Endodermal cell (in vitro differentiated cells): ENCODE measurements at regions not wholly inside any gene's neighbourhood (a gene's known extent, or its start where the extent isn't known, plus 50 kb on each side); places are given as distances from the start of the nearest gene placed in this dataset.

Experiments
- DNase-seq: peaks from one replicate; pipeline ENCODE4 v3.0.0-alpha.2; 2017
- H3K27ac ChIP-seq: 2 replicates; pipeline ENCODE4 v1.5.1; 2013; ENCODE audit warnings: mild to moderate bottlenecking, low read depth, low read length, moderate library complexity
- H3K27me3 ChIP-seq: 2 replicates; pipeline ENCODE4 v1.6.1; 2013; ENCODE audit warnings: mild to moderate bottlenecking, low read length, moderate library complexity; ENCODE audit not compliant: insufficient read depth, control insufficient read depth, poor library complexity, severe bottlenecking
- H3K36me3 ChIP-seq: 2 replicates; pipeline ENCODE4 v1.7.0; 2013; ENCODE audit warnings: mild to moderate bottlenecking, low read length, moderate library complexity; ENCODE audit not compliant: control insufficient read depth, insufficient read depth
- H3K4me1 ChIP-seq: one replicate; pipeline ENCODE4 v1.7.0; 2013; ENCODE audit warnings: low read length; ENCODE audit not compliant: control insufficient read depth, insufficient read depth
- H3K4me3 ChIP-seq: 2 replicates; pipeline ENCODE4 v1.5.1; 2013; ENCODE audit warnings: mild to moderate bottlenecking, low read length, moderate library complexity
- H3K9ac ChIP-seq: 2 replicates; pipeline ENCODE4 v1.6.1; 2013; ENCODE audit warnings: mild to moderate bottlenecking, low read length, moderate library complexity; ENCODE audit not compliant: poor library complexity, severe bottlenecking; ENCODE audit errors: extremely low read depth
- H3K9me3 ChIP-seq: 2 replicates; pipeline ENCODE4 v1.6.1; 2013; ENCODE audit warnings: mild to moderate bottlenecking, low read length, moderate library complexity; ENCODE audit not compliant: control insufficient read depth
- H3K27ac Mint-ChIP-seq: 2 replicates; pipeline ENCODE4 v1.8.0; 2020; ENCODE audit warnings: mixed read lengths
- H3K27me3 Mint-ChIP-seq: 2 replicates; pipeline ENCODE4 v1.8.0; 2021; ENCODE audit warnings: mild to moderate bottlenecking, mixed read lengths; ENCODE audit not compliant: insufficient read depth
- H3K36me3 Mint-ChIP-seq: 2 replicates; pipeline ENCODE4 v1.8.0; 2020; ENCODE audit warnings: low read depth, mixed read lengths
- H3K4me1 Mint-ChIP-seq: 2 replicates; pipeline ENCODE4 v1.8.0; 2020; ENCODE audit warnings: mixed read lengths
- H3K4me3 Mint-ChIP-seq: 2 replicates; pipeline ENCODE4 v1.8.0; 2020; ENCODE audit warnings: mild to moderate bottlenecking, moderate library complexity, mixed read lengths
- H3K9me3 Mint-ChIP-seq: 2 replicates; pipeline ENCODE4 v1.8.0; 2020; ENCODE audit warnings: mild to moderate bottlenecking, mixed read lengths
- WGBS, 2 experiments: methylation state at CpG; one replicate each; pipeline versions ENCODE4 v1.1.5 to v1.1.7; 2013; ENCODE audit warnings: missing lambda C conversion rate in 2 of 2, mixed read lengths in 1 of 2; ENCODE audit not compliant: insufficient coverage in 1 of 2, insufficient read length in 1 of 2; 5-methylcytosine and 5-hydroxymethylcytosine counted together
- TF ChIP-seq, protein P1 (sequence below): fragments of 200-600 bp; sonication (generic); conservative IDR thresholded peaks from 2 replicates; pipeline ENCODE4 v1.5.0; 2021; ENCODE audit warnings: antibody characterized with exemption, mild to moderate bottlenecking

DNA sequence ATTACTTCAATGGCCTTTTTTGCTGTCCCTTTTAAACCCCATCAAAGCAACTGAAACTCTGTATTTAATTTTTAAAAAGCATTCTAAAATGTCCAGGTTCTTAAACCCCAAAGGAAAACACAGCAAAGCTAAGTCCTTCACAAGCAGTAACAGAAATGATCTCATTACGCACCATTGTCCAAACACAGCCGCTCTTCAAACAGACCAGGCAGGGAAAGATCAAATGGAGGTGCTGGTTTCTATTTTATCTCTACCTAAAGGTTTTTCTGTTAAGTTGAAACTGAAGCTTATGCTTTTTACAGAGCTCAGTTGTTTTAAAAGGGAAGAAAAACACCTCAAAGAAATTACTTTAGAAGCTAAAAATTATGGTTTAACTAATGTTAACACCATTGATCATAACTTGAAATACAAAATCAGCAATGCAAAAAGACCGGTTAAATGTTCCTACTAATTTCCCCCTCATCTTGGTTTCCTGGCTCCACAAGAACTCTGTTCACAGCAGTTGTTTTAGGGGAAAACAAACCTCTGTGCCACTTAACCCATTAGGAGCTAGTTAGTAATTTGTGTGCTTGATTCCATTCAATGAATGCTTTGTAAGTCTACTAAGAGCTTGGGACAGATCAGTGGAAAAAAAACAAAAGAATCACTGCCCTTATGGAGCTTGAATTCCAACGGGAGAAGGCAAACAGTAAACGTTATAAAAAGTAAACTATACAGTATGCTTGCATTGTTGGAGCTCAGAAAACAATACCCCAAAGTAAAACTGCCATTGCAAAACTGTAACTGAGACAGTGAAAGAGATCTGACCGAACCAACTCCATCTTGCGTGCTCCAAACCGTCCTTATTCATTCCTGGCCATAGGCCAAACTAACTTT lies 87.4 kb downstream of the CD24 start:
- no peaks in the 10 kb centered on the region for H3K27me3 Mint-ChIP-seq
- Histone ChIP-seq H3K4me1 (peaks cover 13% of the 10 kb centered on the region), H3K9ac (peak overlapping the region; percentile 6), H3K27me3 (no peaks in the 10 kb centered on the region), H3K27ac (no peak overlapping the region), H3K4me3 (peak overlapping the region; percentile 8), H3K9me3 (no peaks in the 10 kb centered on the region), H3K36me3 (no peaks in the 10 kb centered on the region)
- no peaks in the 10 kb centered on the region for H3K9me3 Mint-ChIP-seq
- peak overlapping the region; percentile 26 for H3K4me3 Mint-ChIP-seq
- TF ChIP-seq, protein P1, sequence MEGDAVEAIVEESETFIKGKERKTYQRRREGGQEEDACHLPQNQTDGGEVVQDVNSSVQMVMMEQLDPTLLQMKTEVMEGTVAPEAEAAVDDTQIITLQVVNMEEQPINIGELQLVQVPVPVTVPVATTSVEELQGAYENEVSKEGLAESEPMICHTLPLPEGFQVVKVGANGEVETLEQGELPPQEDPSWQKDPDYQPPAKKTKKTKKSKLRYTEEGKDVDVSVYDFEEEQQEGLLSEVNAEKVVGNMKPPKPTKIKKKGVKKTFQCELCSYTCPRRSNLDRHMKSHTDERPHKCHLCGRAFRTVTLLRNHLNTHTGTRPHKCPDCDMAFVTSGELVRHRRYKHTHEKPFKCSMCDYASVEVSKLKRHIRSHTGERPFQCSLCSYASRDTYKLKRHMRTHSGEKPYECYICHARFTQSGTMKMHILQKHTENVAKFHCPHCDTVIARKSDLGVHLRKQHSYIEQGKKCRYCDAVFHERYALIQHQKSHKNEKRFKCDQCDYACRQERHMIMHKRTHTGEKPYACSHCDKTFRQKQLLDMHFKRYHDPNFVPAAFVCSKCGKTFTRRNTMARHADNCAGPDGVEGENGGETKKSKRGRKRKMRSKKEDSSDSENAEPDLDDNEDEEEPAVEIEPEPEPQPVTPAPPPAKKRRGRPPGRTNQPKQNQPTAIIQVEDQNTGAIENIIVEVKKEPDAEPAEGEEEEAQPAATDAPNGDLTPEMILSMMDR: no peak
- H3K36me3 Mint-ChIP-seq: no peaks in the 10 kb centered on the region
- DNase-seq: no peak
- 0 to 53% methylated on average over 3 to 8 of the region's 8 CpGs for WGBS, 2 experiments
- peaks cover 41% of the 10 kb centered on the region for H3K4me1 Mint-ChIP-seq
- H3K27ac Mint-ChIP-seq: peak overlapping the region; percentile 88

DNA sequence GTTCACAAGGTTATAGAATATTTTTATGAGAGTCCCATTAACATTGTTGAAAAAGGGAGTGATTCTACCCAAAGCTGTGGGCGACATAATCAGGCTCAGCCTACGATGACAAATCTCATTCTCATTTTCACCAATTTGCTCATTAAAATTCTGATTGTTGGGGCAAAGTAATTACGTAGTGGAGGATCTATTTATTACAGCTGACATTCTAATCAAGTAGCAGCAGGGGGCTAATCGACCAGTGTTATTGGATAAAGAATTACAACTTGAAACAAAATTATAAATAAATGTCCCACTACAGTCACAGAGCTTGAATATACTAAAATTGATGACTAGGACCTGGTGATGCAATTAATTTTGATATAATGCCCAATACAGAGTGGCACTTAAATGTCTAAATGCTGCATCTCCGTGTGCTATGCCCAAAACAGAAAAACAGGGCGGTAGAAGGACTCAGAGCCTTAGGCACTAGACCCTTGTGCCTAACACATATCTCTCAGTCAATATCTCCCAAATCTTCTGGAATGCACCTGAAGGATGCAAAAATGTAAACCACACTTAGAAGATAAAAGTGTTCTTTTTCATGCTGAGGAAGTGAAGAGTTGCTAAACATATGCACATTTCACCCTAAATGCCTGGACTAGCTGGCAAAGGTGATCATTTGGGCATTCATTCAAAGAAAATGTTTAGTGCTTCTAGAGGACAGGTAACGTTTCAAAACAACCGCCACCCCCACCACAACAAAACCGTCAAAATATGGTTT lies 88.3 kb downstream of the CD24 start:
- H3K27me3 Mint-ChIP-seq: no peaks in the 10 kb centered on the region
- no peaks in the 10 kb centered on the region for H3K36me3 ChIP-seq
- peak overlapping the region; percentile 88 for H3K27ac Mint-ChIP-seq
- H3K9me3 Mint-ChIP-seq: no peaks in the 10 kb centered on the region
- H3K27me3 ChIP-seq: no peaks in the 10 kb centered on the region
- no peak for DNase-seq
- peak overlapping the region; percentile 26 for H3K4me3 Mint-ChIP-seq
- H3K4me1 ChIP-seq: peaks cover 13% of the 10 kb centered on the region
- peaks cover 41% of the 10 kb centered on the region for H3K4me1 Mint-ChIP-seq
- no peaks in the 10 kb centered on the region for H3K36me3 Mint-ChIP-seq
- no peak overlapping the region for H3K27ac ChIP-seq
- peak overlapping the region; percentile 6 for H3K9ac ChIP-seq
- no peaks in the 10 kb centered on the region for H3K9me3 ChIP-seq
- TF ChIP-seq, protein P1: no peak
- H3K4me3 ChIP-seq: peak overlapping the region; percentile 8
- 68 to 73% methylated on average over 3 to 5 of the region's 9 CpGs for WGBS, 2 experiments

DNA sequence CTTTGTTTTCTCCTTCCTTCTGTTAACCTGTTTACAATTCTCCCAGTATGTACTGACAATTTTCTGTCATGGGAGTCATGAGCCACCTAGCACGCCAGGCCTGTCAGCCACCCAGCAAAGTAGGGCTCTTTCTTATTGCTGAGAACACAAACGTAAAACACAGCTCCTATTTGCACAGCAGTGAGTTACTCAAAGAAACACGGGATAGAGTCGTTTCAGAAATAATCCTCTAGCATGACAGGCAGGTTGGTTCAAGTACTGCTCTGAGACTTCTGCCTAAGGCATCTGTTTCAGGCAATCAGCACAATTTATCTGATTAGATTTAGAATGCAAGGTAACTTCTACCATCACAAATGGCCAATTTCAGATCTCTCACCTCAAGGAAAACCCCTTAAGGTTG lies 88.8 kb downstream of the CD24 start:
- TF ChIP-seq, protein P1: no peak
- Mint-ChIP-seq H3K4me1 (peaks cover 41% of the 10 kb centered on the region), H3K9me3 (no peaks in the 10 kb centered on the region), H3K36me3 (no peaks in the 10 kb centered on the region), H3K27me3 (no peaks in the 10 kb centered on the region), H3K27ac (peak overlapping the region; percentile 16), H3K4me3 (peak overlapping the region; percentile 0)
- DNase-seq: no peak
- no peak overlapping the region for H3K27ac ChIP-seq
- H3K4me3 ChIP-seq: peak overlapping the region; percentile 8
- no peaks in the 10 kb centered on the region for H3K9me3 ChIP-seq
- peaks cover 13% of the 10 kb centered on the region for H3K4me1 ChIP-seq
- 64 to 65% methylated on average over 3 to 4 of the region's 4 CpGs for WGBS, 2 experiments
- no peaks in the 10 kb centered on the region for H3K27me3 ChIP-seq
- H3K36me3 ChIP-seq: no peaks in the 10 kb centered on the region
- no peak overlapping the region for H3K9ac ChIP-seq
